Activated CD4-positive, alpha-beta T cell treated with anti-CD3 and anti-CD28 coated beads, Interleukin-2, amount 10 ng/mL, durations not matched to agents 24 days and 14 days (primary cell): ENCODE measurements at regions not wholly inside any gene's neighbourhood (a gene's known extent, or its start where the extent isn't known, plus 50 kb on each side); places are given as distances from the start of the nearest gene placed in this dataset.
"Not testable (repeated sequence)": the region's sequence is repeated elsewhere in the genome, so short reads cannot be mapped to it uniquely, and the experiment has no call there.

Experiments used
- DNase-seq: peaks from one replicate; pipeline ENCODE4 v3.0.0; 2022
- H3K27ac Mint-ChIP-seq: one replicate; pipeline ENCODE4 v1.8.0; 2022; ENCODE audit warnings: mild to moderate bottlenecking, mixed read lengths
- H3K27me3 Mint-ChIP-seq: one replicate; pipeline ENCODE4 v1.8.0; 2022; ENCODE audit warnings: mixed read lengths
- H3K36me3 Mint-ChIP-seq: one replicate; pipeline ENCODE4 v1.8.0; 2022; ENCODE audit warnings: low read depth, mild to moderate bottlenecking, mixed read lengths
- H3K4me1 Mint-ChIP-seq: one replicate; pipeline ENCODE4 v1.8.0; 2021; ENCODE audit warnings: mixed read lengths
- H3K4me3 Mint-ChIP-seq: one replicate; pipeline ENCODE4 v1.8.0; 2022; ENCODE audit warnings: mild to moderate bottlenecking, moderate library complexity, mixed read lengths
- H3K9me3 Mint-ChIP-seq: one replicate; pipeline ENCODE4 v1.8.0; 2021; ENCODE audit warnings: mixed read lengths
- intact Hi-C: fragments of 100-400 bp; cut with micrococcal nuclease; formaldehyde crosslinking; loops from one replicate; pipeline ENCODE4 v1.15.1; 2023

DNA sequence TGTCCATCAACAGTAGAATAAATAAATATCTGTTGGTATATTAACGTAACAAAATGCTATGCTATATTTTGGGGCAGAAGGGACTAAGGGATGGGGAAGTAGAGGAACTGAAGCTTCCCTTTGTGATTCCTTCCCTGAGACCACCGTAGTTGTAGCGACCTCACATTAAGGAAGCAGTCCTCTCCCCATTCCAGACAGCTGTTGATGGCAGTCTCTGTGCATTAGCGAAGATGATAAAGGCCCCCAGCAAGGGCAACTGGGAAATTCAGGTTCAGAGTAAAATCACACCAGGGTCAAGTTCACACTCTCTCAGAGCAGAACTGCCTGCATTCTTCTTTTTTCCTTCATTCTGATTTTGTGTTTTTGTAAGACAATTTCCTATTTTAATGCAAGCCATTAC is 259.0 kb downstream of the MEX3B start:
- Mint-ChIP-seq H3K36me3 (no peaks in the 10 kb centered on the region), H3K9me3 (no peaks in the 10 kb centered on the region), H3K4me1 (no peaks in the 10 kb centered on the region), H3K4me3 (no peak overlapping the region), H3K27ac (no peak overlapping the region), H3K27me3 (no peaks in the 10 kb centered on the region)
- DNase-seq: no peak
- intact Hi-C loops: no loop called here

DNA sequence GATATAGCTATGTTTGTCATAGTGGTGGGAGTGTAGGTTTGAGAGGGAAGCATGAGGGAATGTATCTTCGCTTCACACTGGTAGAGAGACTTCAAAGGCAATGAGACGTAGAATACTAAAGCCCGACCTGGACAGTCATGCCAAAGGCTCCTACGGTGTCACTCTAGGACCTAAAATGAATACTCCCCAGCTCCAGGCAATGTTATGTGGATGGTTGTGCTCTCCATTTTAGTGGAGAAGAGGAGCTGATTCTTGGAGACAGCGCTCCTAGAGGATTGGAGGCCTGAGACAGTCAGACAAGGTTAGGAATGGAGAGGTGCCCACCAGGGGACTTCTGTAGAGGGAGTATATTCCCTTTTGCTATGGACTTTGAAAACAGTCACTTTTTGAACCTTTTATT is 260.1 kb downstream of the MEX3B start:
- intact Hi-C loops: no loop called here
- Mint-ChIP-seq H3K4me1 (no peaks in the 10 kb centered on the region), H3K27ac (no peak overlapping the region), H3K4me3 (no peak overlapping the region), H3K27me3 (no peaks in the 10 kb centered on the region), H3K36me3 (no peaks in the 10 kb centered on the region), H3K9me3 (no peaks in the 10 kb centered on the region)
- DNase-seq: no peak

DNA sequence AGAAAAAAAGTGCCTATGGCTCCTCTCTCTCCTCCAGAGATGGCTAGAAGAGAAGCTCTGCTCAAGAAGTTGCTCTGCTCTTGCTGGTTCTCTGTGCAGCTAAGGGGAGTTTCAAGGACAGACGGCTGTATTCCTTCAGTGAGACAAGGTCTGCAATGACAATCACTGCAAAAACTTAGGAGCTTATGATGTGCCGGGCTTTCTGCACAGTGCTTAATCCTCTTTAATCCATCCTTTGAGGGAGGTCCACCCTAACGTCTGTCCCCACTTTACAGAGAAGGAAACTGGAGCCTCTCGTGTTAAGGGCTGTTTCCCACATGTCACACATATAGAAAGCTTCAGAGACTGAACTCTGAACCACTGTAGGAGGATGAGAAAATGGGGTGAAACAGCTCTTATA is 260.6 kb downstream of the MEX3B start:
- H3K27me3 Mint-ChIP-seq: no peaks in the 10 kb centered on the region
- no peak overlapping the region for H3K27ac Mint-ChIP-seq
- H3K36me3 Mint-ChIP-seq: no peaks in the 10 kb centered on the region
- intact Hi-C loops: no loop called here
- H3K4me3 Mint-ChIP-seq: no peak overlapping the region
- H3K4me1 Mint-ChIP-seq: no peaks in the 10 kb centered on the region
- no peak for DNase-seq
- no peaks in the 10 kb centered on the region for H3K9me3 Mint-ChIP-seq

DNA sequence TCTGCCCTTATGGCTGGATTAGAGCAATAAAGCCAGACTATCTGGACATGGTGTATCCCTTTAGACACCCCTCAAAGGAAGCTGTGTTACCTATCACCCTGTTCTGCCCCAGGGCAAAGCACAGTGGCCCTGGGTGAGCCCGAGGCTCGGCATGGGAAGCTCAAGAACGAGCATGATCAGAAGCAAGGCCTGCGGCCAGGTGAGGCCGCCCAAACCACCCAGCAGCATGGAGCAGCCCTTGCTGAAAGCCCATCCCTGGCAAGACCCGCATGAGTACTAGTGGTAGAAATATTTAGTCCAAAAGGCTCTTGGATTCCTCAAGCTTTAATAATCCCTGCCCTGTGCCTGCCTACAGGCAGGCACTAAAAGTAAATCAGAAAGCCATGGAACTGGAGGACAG is 261.1 kb downstream of the MEX3B start:
- H3K27ac Mint-ChIP-seq: no peak overlapping the region
- H3K4me3 Mint-ChIP-seq: no peak overlapping the region
- no peaks in the 10 kb centered on the region for H3K27me3 Mint-ChIP-seq

DNA sequence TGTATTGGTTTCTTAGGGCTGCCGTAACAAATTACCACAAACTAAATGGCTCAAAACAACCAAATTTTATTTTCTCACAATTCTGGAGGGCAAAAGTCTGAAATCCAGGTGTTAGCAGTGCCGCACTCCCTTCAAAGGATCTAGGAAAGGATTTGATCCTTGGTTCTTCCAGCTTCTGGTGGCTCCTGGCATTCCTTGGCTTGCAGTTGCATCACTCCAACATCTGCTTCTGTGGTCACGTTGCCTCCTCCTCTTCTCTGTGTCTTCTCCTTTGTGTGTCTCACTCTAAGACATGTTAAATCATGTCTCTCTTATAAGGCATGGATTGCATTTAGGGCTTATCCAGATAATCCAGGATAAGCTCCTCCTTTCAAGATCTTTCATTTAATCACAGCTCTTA is 262.2 kb downstream of the MEX3B start:
- Mint-ChIP-seq H3K27me3 (no peaks in the 10 kb centered on the region), H3K4me1 (no peaks in the 10 kb centered on the region), H3K27ac (no peak overlapping the region), H3K4me3 (no peak overlapping the region), H3K9me3 (no peaks in the 10 kb centered on the region), H3K36me3 (no peaks in the 10 kb centered on the region)
- no peak for DNase-seq
- intact Hi-C loops: no loop called here

More for the DNA sequence above, 261.1 kb downstream of the MEX3B start:
- DNase-seq: no peak
- intact Hi-C loops: no loop called here
- H3K4me1 Mint-ChIP-seq: no peaks in the 10 kb centered on the region
- no peaks in the 10 kb centered on the region for H3K9me3 Mint-ChIP-seq
- no peaks in the 10 kb centered on the region for H3K36me3 Mint-ChIP-seq

DNA sequence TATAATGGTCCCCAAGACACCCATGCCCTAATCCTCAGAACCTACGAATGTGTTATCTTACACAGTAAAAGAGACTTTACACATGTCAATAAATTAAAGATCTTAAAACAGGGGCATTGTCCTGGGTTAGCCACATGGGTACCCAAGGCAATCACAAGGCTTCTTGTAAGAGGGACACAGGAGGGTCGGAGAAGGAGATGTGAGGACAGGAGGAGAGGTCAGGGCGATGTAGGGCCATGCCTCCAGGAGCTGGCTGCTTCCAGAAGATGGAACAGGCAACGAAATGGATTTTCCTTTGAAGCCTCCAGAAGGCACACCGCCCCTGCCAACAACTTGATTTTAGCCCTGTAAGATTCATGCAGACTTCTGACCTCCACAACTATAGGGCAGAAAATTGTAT is 262.7 kb downstream of the MEX3B start:
- intact Hi-C loops: no loop called here
- no peak for DNase-seq
- Mint-ChIP-seq H3K4me3 (no peak overlapping the region), H3K27me3 (no peaks in the 10 kb centered on the region), H3K9me3 (no peaks in the 10 kb centered on the region), H3K4me1 (no peaks in the 10 kb centered on the region), H3K27ac (no peak overlapping the region), H3K36me3 (no peaks in the 10 kb centered on the region)

DNA sequence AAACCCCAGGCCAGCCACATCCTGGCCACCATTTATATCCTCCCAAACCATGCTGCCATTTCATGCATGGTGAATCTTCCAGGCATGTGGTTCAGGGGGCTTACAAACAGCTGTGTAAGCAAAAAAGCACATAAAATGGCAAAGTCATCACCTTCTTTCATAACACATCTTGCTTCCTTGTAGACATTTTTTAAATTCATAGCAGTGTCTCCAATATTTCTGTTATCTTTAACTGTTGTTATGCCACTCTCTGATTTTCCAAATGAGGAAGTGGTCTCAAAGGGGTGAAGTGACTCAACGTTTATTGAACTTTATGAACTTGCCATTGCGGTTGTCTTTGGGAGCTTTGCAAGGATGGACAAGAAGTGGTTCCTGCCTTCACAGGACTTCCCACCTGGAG is 264.4 kb downstream of the MEX3B start:
- no peaks in the 10 kb centered on the region for H3K36me3 Mint-ChIP-seq
- no peaks in the 10 kb centered on the region for H3K4me1 Mint-ChIP-seq
- no peak overlapping the region for H3K27ac Mint-ChIP-seq
- intact Hi-C loops: no loop called here
- H3K4me3 Mint-ChIP-seq: no peak overlapping the region
- no peak for DNase-seq
- no peaks in the 10 kb centered on the region for H3K27me3 Mint-ChIP-seq
- H3K9me3 Mint-ChIP-seq: no peaks in the 10 kb centered on the region

DNA sequence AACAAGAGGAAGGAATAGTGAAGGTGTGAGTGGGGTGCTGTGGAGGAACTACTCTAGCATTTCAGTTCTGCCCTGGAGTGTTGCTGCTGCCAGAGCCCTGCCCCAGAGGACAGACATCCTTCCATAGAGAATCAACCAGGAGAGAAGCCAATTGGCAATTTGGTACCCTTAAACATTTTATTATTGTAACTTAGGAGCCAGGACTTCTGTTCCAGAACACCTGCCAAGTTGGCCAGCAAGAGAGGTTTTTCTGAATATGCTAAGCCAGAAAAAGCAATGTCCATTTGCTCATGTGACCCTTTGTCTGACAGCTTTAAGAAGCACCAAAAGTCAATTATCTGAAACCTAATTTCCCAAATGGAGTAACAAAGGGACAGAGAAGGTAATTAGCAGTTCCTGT is 264.9 kb downstream of the MEX3B start:
- no peaks in the 10 kb centered on the region for H3K4me1 Mint-ChIP-seq
- intact Hi-C loops: no loop called here
- no peaks in the 10 kb centered on the region for H3K36me3 Mint-ChIP-seq

DNA sequence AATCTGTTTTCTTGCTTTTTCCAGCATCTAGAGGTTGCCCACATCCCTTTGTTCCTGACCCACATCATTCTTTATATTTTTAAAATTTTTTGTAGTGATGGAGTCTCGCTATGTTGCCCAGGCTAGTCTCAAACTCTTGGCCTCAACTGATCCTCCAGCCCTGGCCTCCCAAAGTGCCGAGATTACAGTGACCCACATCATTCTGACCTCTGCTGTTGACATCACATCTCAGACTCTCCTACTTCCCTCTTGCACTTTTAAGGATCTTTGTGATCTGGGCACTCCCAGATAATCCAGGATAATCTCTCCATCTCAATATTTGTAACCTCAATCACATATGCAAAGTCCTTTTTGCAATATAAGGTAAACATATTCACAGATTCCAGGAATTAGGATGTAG is 266.6 kb downstream of the MEX3B start:
- Mint-ChIP-seq H3K27me3 (no peaks in the 10 kb centered on the region), H3K9me3 (no peaks in the 10 kb centered on the region), H3K4me1 (no peaks in the 10 kb centered on the region), H3K4me3 (no peak overlapping the region), H3K27ac (no peak overlapping the region), H3K36me3 (no peaks in the 10 kb centered on the region)
- intact Hi-C loops: no loop called here
- no peak for DNase-seq

More for the DNA sequence above, 264.9 kb downstream of the MEX3B start:
- DNase-seq: no peak
- no peak overlapping the region for H3K27ac Mint-ChIP-seq
- H3K9me3 Mint-ChIP-seq: no peaks in the 10 kb centered on the region
- H3K4me3 Mint-ChIP-seq: no peak overlapping the region
- H3K27me3 Mint-ChIP-seq: no peaks in the 10 kb centered on the region

DNA sequence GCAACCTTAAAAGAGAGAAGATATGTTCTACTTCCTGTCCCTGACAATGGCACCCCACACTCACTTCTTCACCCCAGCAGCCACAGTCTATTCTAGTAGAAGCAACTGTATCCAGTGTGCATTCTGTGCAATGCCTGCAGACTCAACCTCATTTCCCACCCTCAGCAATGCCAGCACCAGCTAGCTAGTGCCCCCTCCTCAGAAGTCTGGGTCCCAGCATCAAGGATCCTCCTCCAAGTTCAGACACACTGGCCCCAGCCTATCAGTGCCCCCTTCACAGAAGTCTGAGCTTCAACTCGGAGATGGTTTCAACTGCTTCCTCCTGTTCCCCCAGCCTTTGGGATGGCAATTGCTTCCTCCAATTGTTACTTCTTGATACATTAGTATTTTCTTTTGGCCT is 268.3 kb downstream of the MEX3B start:
- H3K27ac Mint-ChIP-seq: no peak overlapping the region
- H3K4me3 Mint-ChIP-seq: no peak overlapping the region
- H3K27me3 Mint-ChIP-seq: no peaks in the 10 kb centered on the region
- no peaks in the 10 kb centered on the region for H3K36me3 Mint-ChIP-seq
- no peaks in the 10 kb centered on the region for H3K4me1 Mint-ChIP-seq
- no peaks in the 10 kb centered on the region for H3K9me3 Mint-ChIP-seq
- intact Hi-C loops: no loop called here
- DNase-seq: no peak

DNA sequence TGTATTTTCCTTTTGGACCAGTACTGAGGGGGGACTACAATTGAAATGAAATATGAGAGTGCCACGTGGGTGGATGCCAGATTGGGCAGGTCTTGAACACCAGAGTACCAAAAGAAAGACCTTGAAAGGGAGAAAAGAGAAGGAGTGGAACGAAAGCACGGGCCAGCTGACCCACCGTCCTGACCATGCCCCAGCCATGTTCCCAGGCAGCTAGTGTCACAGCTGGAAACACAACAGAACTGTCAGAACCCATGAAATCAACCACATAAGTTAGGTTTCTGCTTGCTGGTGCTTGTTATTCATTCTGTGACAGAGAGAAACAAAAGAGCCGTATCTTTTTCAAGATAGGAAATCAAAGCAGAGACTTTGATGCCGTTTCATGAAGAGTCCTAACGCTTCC is 268.8 kb downstream of the MEX3B start:
- no peak for DNase-seq
- Mint-ChIP-seq H3K36me3 (no peaks in the 10 kb centered on the region), H3K4me3 (no peak overlapping the region), H3K27me3 (no peaks in the 10 kb centered on the region), H3K4me1 (no peaks in the 10 kb centered on the region), H3K9me3 (no peaks in the 10 kb centered on the region), H3K27ac (no peak overlapping the region)
- intact Hi-C loops: no loop called here

DNA sequence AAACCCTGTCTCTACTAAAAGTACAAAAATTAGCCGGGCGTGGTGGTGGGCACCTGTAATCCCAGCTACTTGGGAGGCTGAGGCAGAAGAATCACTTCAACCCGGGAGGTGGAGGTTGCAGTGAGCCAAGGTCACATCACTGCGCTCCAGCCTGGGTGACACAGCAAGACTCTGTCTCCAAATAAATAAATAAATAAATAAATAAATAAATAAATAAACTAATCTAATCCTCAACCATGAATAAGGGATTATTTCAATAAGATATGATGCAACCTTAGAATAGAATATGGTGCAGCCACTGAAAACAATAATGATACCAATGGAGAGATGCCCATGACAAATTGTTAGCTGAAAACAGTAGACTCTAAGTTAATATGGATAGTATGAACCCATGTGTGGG is 270.0 kb downstream of the MEX3B start:
- intact Hi-C loops, DNase-seq, H3K27me3 Mint-ChIP-seq, H3K27ac Mint-ChIP-seq, H3K9me3 Mint-ChIP-seq, H3K4me1 Mint-ChIP-seq, H3K4me3 Mint-ChIP-seq, H3K36me3 Mint-ChIP-seq: not testable (repeated sequence)

DNA sequence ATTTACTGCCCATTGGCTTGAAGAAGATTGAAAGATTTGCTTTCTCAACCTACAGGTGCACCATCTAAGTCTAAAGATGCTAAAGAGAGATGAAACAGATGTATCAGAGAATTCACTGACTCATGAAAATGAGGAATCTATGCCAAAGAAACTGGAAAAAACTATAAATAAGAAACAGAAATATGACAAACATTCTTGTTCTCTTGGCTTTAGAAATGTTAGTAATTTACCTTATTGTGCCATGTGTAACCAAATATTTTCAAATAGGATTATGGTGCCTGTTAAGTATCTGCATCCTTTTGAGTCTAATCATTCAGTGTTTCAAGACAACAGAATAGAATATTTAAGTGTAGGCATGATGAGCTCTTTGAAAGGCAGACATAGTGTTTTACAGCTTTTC is 271.5 kb downstream of the MEX3B start:
- no peaks in the 10 kb centered on the region for H3K9me3 Mint-ChIP-seq
- no peaks in the 10 kb centered on the region for H3K36me3 Mint-ChIP-seq
- intact Hi-C loops: no loop called here
- no peaks in the 10 kb centered on the region for H3K27me3 Mint-ChIP-seq
- DNase-seq: no peak
- H3K4me1 Mint-ChIP-seq: no peaks in the 10 kb centered on the region
- H3K4me3 Mint-ChIP-seq: no peak overlapping the region
- no peak overlapping the region for H3K27ac Mint-ChIP-seq

DNA sequence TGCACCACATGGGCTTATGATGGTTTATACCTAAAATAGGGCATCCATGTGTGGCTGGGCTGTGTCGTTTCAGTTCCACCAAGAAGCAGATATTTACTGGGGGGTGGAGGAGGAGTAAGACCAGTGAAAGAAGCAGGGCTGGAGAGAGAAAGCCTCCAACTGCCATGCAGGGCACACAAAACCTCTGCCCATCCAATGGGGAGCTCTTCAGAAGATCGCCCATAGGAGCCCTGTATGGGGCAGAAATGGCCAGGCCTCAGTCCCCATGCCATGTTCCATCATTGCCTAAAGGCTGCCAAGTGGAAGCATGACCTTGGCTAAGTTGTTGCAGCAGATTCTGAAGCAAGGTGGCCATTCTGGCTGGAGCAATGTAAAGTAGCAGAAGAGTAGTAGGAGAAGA is 277.0 kb downstream of the MEX3B start:
- intact Hi-C loops: no loop called here

DNA sequence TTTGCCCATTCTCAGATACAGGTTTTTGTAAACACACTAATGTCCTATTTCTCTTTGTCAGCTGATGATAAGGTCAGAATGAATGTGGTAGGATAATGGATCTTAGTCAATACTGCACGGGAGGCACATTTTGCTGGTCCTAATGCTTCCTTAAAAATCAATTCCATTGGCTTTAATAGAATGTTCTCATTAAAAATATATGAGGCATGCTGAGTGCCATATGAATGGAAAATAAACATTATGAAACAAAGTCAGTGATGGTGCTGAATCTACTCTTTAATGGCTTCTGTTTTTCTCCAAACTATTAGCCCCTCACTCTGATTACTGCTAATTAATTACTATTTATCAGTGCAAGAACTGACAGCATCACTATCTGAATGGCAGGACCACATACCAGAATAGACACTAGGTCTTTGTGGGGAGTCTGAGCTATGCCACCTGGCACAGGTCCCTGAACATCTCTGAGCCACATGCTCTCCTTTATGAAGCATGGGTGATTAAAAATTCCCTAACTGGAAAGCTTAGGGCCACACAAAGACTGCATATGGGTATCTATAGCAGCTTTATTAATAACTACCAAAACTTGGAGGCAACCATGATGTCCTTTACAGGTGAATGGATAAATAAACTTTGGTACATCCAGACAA is 278.9 kb downstream of the MEX3B start:
- no peak for DNase-seq
- intact Hi-C loops: no loop called here
- H3K4me3 Mint-ChIP-seq: no peak overlapping the region
- H3K9me3 Mint-ChIP-seq: no peaks in the 10 kb centered on the region
- no peaks in the 10 kb centered on the region for H3K36me3 Mint-ChIP-seq
- no peaks in the 10 kb centered on the region for H3K4me1 Mint-ChIP-seq
- no peak overlapping the region for H3K27ac Mint-ChIP-seq
- H3K27me3 Mint-ChIP-seq: no peaks in the 10 kb centered on the region

More for the DNA sequence above, 277.0 kb downstream of the MEX3B start:
- no peak overlapping the region for H3K4me3 Mint-ChIP-seq
- DNase-seq: no peak
- no peaks in the 10 kb centered on the region for H3K4me1 Mint-ChIP-seq
- H3K27me3 Mint-ChIP-seq: no peaks in the 10 kb centered on the region
- no peaks in the 10 kb centered on the region for H3K36me3 Mint-ChIP-seq
- H3K9me3 Mint-ChIP-seq: no peaks in the 10 kb centered on the region
- no peak overlapping the region for H3K27ac Mint-ChIP-seq
